Hepatocyte (in vitro differentiated cells): ENCODE measurements at regions not wholly inside any gene's neighbourhood (a gene's known extent, or its start where the extent isn't known, plus 50 kb on each side); places are given as distances from the start of the nearest gene placed in this dataset.

Experiments
- DNase-seq: peaks from one replicate; pipeline ENCODE4 v3.0.0-alpha.2; 2016; ENCODE audit warnings: low spot score
- H2AFZ ChIP-seq: fragments of 200-600 bp; sonication (generic); 2 replicates; pipeline ENCODE4 v1.6.0; 2016; ENCODE audit warnings: antibody characterized with exemption, mild to moderate bottlenecking
- H3K27ac ChIP-seq: fragments of 200-600 bp; sonication (generic); 2 replicates; pipeline ENCODE4 v1.5.1; 2016; ENCODE audit warnings: mild to moderate bottlenecking
- H3K27me3 ChIP-seq: fragments of 200-600 bp; sonication (generic); 2 replicates; pipeline ENCODE4 v1.6.1; 2016
- H3K36me3 ChIP-seq: fragments of 200-600 bp; sonication (generic); replicated peaks from 2 replicates; pipeline ENCODE4 v1.5.1; 2016; ENCODE audit warnings: low read depth; ENCODE audit not compliant: insufficient read depth
- H3K4me1 ChIP-seq: fragments of 200-600 bp; sonication (generic); 2 replicates; pipeline ENCODE4 v1.5.1; 2016; ENCODE audit warnings: mild to moderate bottlenecking, moderate library complexity; ENCODE audit not compliant: insufficient read depth
- H3K4me2 ChIP-seq: fragments of 200-600 bp; sonication (generic); 2 replicates; pipeline ENCODE4 v1.6.0; 2016
- H3K4me3 ChIP-seq: fragments of 200-600 bp; sonication (generic); 2 replicates; pipeline ENCODE4 v1.5.1; 2016; ENCODE audit warnings: mild to moderate bottlenecking
- H3K79me2 ChIP-seq: fragments of 200-600 bp; sonication (generic); 2 replicates; pipeline ENCODE4 v1.6.0; 2017; ENCODE audit warnings: mild to moderate bottlenecking
- H3K9me2 ChIP-seq: fragments of 200-600 bp; sonication (generic); replicated peaks from 2 replicates; pipeline ENCODE4 v1.6.0; 2017; ENCODE audit warnings: mild to moderate bottlenecking; ENCODE audit not compliant: insufficient read depth
- H3K9me3 ChIP-seq: fragments of 200-600 bp; sonication (generic); 2 replicates; pipeline ENCODE4 v1.5.1; 2016; ENCODE audit warnings: low read depth, mild to moderate bottlenecking
- H4K20me1 ChIP-seq: fragments of 200-600 bp; sonication (generic); 2 replicates; pipeline ENCODE4 v1.6.0; 2016; ENCODE audit warnings: mild to moderate bottlenecking; ENCODE audit not compliant: insufficient read depth, poor library complexity, severe bottlenecking
- CTCF ChIP-seq: fragments of 200-600 bp; sonication (generic); IDR thresholded peaks from 2 replicates; pipeline ENCODE4 v1.5.1; 2016; ENCODE audit warnings: antibody characterized with exemption, mild to moderate bottlenecking; ENCODE audit not compliant: poor library complexity
- EZH2 ChIP-seq: fragments of 200-600 bp; sonication (generic); IDR thresholded peaks from 2 replicates; pipeline ENCODE4 v1.6.1; 2016; ENCODE audit warnings: antibody characterized with exemption, mild to moderate bottlenecking, borderline replicate concordance
- EZH2phosphoT487 ChIP-seq: fragments of 200-600 bp; sonication (generic); IDR thresholded peaks from one replicate; pipeline ENCODE4 v1.6.1; 2018; ENCODE audit warnings: antibody characterized with exemption, mild to moderate bottlenecking, low read depth, moderate library complexity; ENCODE audit not compliant: unreplicated experiment, severe bottlenecking
- WGBS: methylation state at CpG from one replicate; pipeline ENCODE4 v1.1.6; 2016; ENCODE audit warnings: low lambda C conversion rate; ENCODE audit errors: missing lambda C conversion rate; 5-methylcytosine and 5-hydroxymethylcytosine counted together

GRCh38 chr7:25930492-25931048 is 221.4 kb upstream of the NFE2L3 start:
- 90% methylated on average over 5 of the region's 5 CpGs for WGBS
- no peak overlapping the region for H3K27ac ChIP-seq
- H4K20me1 ChIP-seq = no peaks in the 10 kb centered on the region

GRCh38 chr7:25931156-25931555 is 220.8 kb upstream of the NFE2L3 start:
- WGBS = 81% methylated on average over 1 of the region's 1 CpG
- DNase-seq = no peak
- Histone ChIP-seq H2AFZ (no peak overlapping the region), H3K4me2 (no peak overlapping the region), H3K27ac (no peak overlapping the region), H4K20me1 (no peaks in the 10 kb centered on the region), H3K4me3 (no peak overlapping the region), H3K27me3 (no peaks in the 10 kb centered on the region), H3K36me3 (no peaks in the 10 kb centered on the region), H3K4me1 (no peaks in the 10 kb centered on the region), H3K9me2 (no peaks in the 10 kb centered on the region), H3K79me2 (no peaks in the 10 kb centered on the region), H3K9me3 (no peaks in the 10 kb centered on the region)
- no peak for TF ChIP-seq EZH2phosphoT487
- no peak for TF ChIP-seq CTCF
- TF ChIP-seq EZH2 = no peak

More at GRCh38 chr7:25930492-25931048, 221.4 kb upstream of the NFE2L3 start:
- Histone ChIP-seq H3K4me2 (no peak overlapping the region), H3K79me2 (no peaks in the 10 kb centered on the region), H3K9me2 (no peaks in the 10 kb centered on the region), H3K27me3 (no peaks in the 10 kb centered on the region), H3K4me3 (no peak overlapping the region), H3K36me3 (no peaks in the 10 kb centered on the region), H3K9me3 (no peaks in the 10 kb centered on the region), H2AFZ (no peak overlapping the region), H3K4me1 (no peaks in the 10 kb centered on the region)
- TF ChIP-seq CTCF = no peak
- TF ChIP-seq EZH2 = no peak
- TF ChIP-seq EZH2phosphoT487 = no peak
- DNase-seq = no peak

- H2AFZ ChIP-seq = no peak overlapping the region
- H3K36me3 ChIP-seq = no peaks in the 10 kb centered on the region
- no peaks in the 10 kb centered on the region for H3K9me2 ChIP-seq
- H3K4me2 ChIP-seq = no peak overlapping the region
- no peak for TF ChIP-seq EZH2
- no peak for TF ChIP-seq CTCF
- no peak for TF ChIP-seq EZH2phosphoT487
- H3K79me2 ChIP-seq = no peaks in the 10 kb centered on the region
- H4K20me1 ChIP-seq = no peaks in the 10 kb centered on the region
- no peaks in the 10 kb centered on the region for H3K9me3 ChIP-seq
- 86% methylated on average over 1 of the region's 1 CpG for WGBS
- no peak for DNase-seq
- H3K4me3 ChIP-seq = no peak overlapping the region
- H3K27me3 ChIP-seq = no peaks in the 10 kb centered on the region
- H3K4me1 ChIP-seq = no peaks in the 10 kb centered on the region
- no peak overlapping the region for H3K27ac ChIP-seq
Measured at GRCh38 chr7:25933921-25934320, 218.1 kb upstream of the NFE2L3 start.
